ENCODE measurements at regions not wholly inside any gene's neighbourhood (a gene's known extent, or its start where the extent isn't known, plus 50 kb on each side); places are given as distances from the start of the nearest gene placed in this dataset.
A peak's percentile ranks its signal among the peaks of the same experiment; 100 is the strongest.

DNA sequence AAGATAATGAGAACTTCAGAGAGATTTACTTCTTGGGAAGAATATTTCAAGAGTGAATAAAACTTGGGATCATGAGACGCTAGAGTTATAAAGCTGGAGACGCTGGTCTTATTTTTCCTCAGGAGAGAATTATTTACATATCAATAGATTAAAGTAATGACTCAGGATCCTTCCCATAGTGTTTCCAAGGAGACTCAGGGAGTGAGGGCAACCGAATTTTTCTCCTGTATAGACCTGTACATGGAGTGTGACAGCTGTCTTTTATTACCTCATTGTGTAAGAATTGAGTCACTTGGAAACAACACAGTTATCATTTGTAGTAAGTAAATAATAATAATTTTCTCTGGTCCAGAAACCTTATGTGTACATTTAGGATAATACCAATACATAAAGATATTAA lies 1905.5 kb downstream of the OLFM4 start:
- TF ChIP-seq, protein P1, sequence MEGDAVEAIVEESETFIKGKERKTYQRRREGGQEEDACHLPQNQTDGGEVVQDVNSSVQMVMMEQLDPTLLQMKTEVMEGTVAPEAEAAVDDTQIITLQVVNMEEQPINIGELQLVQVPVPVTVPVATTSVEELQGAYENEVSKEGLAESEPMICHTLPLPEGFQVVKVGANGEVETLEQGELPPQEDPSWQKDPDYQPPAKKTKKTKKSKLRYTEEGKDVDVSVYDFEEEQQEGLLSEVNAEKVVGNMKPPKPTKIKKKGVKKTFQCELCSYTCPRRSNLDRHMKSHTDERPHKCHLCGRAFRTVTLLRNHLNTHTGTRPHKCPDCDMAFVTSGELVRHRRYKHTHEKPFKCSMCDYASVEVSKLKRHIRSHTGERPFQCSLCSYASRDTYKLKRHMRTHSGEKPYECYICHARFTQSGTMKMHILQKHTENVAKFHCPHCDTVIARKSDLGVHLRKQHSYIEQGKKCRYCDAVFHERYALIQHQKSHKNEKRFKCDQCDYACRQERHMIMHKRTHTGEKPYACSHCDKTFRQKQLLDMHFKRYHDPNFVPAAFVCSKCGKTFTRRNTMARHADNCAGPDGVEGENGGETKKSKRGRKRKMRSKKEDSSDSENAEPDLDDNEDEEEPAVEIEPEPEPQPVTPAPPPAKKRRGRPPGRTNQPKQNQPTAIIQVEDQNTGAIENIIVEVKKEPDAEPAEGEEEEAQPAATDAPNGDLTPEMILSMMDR (IDR thresholded peaks at IDR 0.05; ENCODE audit: low read depth, low read length): no peak
- no peak overlapping the region for H3K4me3 ChIP-seq (replicated peaks in 1 of 2; ENCODE audit: low read depth in 2 of 2, low read length in 2 of 2)
- no peak for DNase-seq (ENCODE audit: low read depth in 2 of 2)

DNA sequence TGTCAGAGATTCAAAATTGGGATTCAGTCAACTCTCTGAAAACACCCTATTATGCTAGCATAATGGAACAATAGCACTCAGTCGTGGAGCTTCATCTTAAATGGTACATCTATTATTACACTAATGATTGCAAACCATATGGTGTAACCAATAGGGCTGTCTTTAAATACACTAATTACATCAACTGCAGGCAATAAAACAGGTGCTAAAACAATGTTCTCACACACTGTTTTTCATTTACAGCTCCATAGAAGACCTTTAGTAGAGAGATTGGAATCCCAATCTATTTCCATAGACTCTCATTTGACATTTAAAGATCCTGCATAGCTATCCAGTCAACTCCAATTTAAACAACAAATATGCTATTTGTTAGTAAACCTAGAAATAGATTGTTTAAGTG lies 1917.4 kb downstream of the OLFM4 start:
- TF ChIP-seq, protein P1 (IDR thresholded peaks at IDR 0.05; ENCODE audit: low read depth, low read length): no peak
- H3K4me3 ChIP-seq (replicated peaks in 1 of 2; ENCODE audit: low read depth in 2 of 2, low read length in 2 of 2): no peak overlapping the region
- no peak for DNase-seq (ENCODE audit: low read depth in 2 of 2)

- no peak overlapping the region for H3K4me3 ChIP-seq (replicated peaks in 1 of 2; ENCODE audit: low read depth in 2 of 2, low read length in 2 of 2)
- TF ChIP-seq, protein P1 (IDR thresholded peaks at IDR 0.05; ENCODE audit: low read depth, low read length): no peak
- no peak for DNase-seq (ENCODE audit: low read depth in 2 of 2)
Measured at GRCh38 chr13:54949735-54950134, 1921.1 kb downstream of the OLFM4 start.

DNA sequence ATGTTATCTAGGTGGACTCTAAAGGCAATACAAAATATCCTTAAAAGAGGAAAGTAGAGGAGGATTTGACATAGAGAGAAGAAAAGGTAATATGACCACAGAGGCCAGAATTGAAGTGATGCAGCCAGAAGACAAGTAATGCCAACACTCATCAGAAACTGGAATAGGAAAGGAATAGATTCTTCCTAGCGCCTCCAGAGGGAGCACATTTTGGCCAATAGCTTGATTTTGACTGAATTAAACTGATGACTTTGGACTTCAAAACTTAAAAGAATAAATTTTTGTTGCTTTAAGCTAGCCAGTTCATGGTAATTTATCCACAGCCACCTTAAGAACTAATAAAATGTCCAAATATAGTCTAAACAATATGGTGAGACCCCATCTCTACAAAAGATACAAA lies 1921.9 kb downstream of the OLFM4 start:
- TF ChIP-seq, protein P1 (IDR thresholded peaks at IDR 0.05; ENCODE audit: low read depth, low read length): no peak
- DNase-seq (ENCODE audit: low read depth in 2 of 2): no peak
- H3K4me3 ChIP-seq (replicated peaks in 1 of 2; ENCODE audit: low read depth in 2 of 2, low read length in 2 of 2): no peak overlapping the region

GRCh38 chr13:54953786-54954185 lies 1925.2 kb downstream of the OLFM4 start:
- DNase-seq (ENCODE audit: low read depth in 2 of 2): no peak
- no peak overlapping the region for H3K4me3 ChIP-seq (replicated peaks in 1 of 2; ENCODE audit: low read depth in 2 of 2, low read length in 2 of 2)
- TF ChIP-seq, protein P1 (IDR thresholded peaks at IDR 0.05; ENCODE audit: low read depth, low read length): no peak

DNA sequence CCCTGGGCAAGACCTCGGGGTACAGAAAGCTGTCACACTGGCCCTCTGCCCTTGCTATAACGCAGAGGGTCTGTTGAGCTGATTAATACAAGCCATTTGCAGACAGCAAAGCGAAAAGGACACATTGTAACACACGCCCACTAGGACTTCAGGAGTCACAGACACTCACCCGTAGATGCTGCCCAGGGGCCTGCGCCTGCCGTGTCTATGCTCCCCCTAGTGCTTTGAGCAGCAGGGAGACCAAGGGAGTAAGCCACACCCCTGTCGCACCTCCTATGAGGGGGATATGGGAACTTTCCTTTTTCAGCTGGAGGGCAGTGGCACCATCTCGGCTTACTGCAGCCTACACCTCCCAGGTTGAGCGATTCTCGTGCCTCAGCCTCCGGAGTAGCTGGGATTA lies 1930.2 kb downstream of the OLFM4 start:
- TF ChIP-seq, protein P1 (IDR thresholded peaks at IDR 0.05; ENCODE audit: low read depth, low read length): no peak
- DNase-seq (ENCODE audit: low read depth in 2 of 2): no peak
- H3K4me3 ChIP-seq (replicated peaks in 1 of 2; ENCODE audit: low read depth in 2 of 2, low read length in 2 of 2): no peak overlapping the region

- TF ChIP-seq, protein P1 (IDR thresholded peaks at IDR 0.05; ENCODE audit: low read depth, low read length): no peak
- peak in 1 of 2 donors; percentile 1 for DNase-seq (ENCODE audit: low read depth in 2 of 2)
Measured at GRCh38 chr13:54965881-54966280, 1937.3 kb downstream of the OLFM4 start.

More at GRCh38 chr13:54965881-54966280, 1937.3 kb downstream of the OLFM4 start:
- no peak overlapping the region for H3K4me3 ChIP-seq (replicated peaks in 1 of 2; ENCODE audit: low read depth in 2 of 2, low read length in 2 of 2)

All from cardiac fibroblast (primary cell).